ENCODE measurements at regions not wholly inside any gene's neighbourhood (a gene's known extent, or its start where the extent isn't known, plus 50 kb on each side); places are given as distances from the start of the nearest gene placed in this dataset.
A peak's percentile ranks its signal among the peaks of the same experiment; 100 is the strongest.

GRCh38 chr2:9137379-9138150 lies 69.0 kb upstream of the ASAP2 start:
- no peak for DNase-seq

GRCh38 chr2:9135822-9136558 lies 70.6 kb upstream of the ASAP2 start:
- DNase-seq: no peak

DNA sequence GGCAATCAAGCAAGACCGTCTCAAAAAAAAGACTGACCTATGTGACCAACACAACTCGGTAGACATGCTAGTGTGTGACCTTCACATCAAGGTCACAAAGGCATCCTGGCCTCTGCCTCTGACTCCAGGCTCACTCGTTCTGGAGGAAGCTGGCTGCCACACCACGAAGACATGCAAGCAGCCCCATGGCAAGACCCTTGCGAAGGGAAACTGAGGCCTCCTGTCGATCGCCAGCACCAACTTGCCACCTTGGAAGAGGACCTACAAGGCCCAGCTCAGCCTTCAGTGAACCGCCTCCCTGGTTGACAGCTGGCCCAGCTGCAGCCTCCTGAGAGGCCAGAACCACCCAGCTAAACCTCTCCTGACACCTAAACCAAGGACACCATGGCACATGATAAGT lies 79.3 kb upstream of the ASAP2 start:
- DNase-seq: no peak

DNA sequence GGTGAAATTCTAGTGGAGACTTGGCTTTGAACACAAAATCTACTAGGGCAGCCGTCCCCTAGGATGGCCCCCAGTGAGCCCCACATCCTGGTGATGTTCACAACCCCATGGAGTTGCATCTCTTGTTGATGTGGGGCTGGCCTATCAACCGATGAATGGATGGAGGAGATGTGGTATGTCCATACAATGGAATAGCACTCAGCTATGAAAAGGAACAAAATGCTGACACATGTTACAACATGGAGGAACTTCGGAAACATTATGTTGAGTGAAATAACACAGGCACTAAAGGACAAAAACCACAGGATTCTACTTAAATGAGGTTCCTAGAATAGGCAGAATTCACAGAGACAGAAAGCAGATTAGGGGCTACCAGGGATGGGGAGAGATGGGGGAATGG lies 80.1 kb upstream of the ASAP2 start:
- no peak for DNase-seq

- no peak for DNase-seq
Measured at GRCh38 chr2:9124231-9124741, 82.3 kb upstream of the ASAP2 start.

DNA sequence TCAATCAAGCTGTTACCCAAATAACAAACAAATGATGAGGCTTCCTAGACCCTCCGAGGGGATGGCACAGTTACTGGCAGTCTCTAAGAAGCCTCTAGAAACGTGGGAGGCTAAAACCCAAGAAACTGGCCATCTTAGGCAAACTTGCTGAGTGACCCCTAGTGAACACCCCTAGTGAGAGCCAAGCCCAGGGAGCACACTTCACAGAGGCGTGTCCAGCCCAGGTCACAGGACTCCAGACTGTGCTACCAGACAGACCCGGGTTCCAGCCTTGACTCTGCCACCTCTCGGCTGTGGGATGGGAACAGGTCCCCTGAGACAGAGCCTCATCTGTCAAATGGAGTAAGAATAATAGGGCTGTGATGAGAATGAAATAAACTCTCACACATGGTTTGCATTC lies 83.5 kb upstream of the ASAP2 start:
- no peak for DNase-seq

DNA sequence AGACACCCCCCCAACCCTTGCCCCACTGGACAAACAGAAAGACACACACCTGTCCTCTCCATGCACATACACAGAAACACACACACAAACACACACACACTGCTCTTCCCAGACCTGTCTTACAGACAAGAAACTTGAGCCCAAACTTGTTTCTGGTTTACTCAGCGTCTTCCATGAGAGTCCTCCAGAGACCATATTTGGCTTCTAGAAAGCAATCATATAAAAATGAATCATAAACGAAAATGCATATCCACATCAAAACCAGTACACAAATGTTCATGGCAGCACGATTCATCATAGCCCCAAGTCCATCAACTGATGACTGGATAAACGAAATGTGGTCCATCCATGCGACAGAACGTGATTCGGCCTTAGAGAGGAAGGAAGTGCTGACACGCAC lies 84.2 kb upstream of the ASAP2 start:
- no peak for DNase-seq

- no peak for DNase-seq
Measured at GRCh38 chr2:9118383-9118960, 88.1 kb upstream of the ASAP2 start.

GRCh38 chr2:9115229-9115628 lies 91.4 kb upstream of the ASAP2 start:
- DNase-seq: no peak

- DNase-seq: peak in 1 of 5 experiments; percentile 16
Measured at GRCh38 chr2:9114458-9114857, 92.2 kb upstream of the ASAP2 start.

GRCh38 chr2:9113916-9114315 lies 92.7 kb upstream of the ASAP2 start:
- no peak for DNase-seq

DNA sequence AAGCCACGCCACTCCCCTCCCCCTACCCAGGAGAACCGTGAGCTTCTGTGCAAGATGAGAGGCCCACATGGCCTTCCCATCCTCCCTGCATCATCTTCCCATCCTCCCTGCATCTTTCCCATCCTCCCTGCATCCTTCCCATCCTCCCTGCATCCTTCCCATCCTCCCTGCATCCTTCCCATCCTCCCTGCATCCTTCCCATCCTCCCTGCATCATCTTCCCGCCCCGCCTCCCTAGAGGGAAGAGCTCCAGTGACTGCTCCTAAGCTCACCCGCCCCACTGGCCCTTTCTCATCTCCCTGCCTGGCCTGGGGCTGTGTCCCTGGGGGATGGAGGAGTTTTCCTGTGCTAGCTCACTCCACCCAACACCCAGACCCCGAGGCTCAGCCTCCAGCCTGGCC lies 93.3 kb upstream of the ASAP2 start:
- DNase-seq: no peak

- DNase-seq: no peak
Measured at GRCh38 chr2:9112079-9112721, 94.4 kb upstream of the ASAP2 start.

DNA sequence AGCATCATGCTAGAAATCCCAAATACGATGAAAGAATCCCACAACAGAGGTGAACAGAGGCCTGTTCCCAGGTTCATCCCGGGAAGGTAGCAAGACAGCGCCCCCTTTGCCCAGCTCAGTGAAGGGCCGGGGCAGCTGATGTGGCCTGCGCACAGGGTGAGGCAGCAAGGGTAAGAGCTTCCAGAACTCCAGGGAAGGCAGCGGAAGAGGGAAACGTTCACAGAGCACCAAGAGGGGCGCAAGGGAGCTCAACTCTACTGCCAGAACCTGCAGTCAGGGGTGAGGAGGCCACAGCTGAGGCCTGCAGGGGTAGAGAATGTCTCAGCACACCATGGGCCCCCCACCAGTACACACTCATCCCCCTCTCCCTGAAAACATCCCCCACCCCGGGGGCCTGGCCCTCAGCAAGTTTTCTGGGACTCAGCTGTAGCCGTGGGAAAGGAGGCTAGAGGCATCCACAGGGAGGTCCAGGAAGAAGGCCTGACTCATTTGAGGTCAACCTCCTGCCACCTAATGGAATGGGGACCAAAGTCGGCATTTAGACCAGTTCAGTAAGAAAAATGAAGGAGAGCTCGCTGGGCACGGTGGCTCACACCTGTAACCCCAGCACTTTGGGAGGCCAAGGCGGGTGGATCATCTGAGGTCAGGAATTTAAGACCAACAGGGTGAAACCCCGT lies 95.6 kb upstream of the ASAP2 start:
- DNase-seq: no peak

- no peak for DNase-seq
Measured at GRCh38 chr2:9110346-9110884, 96.2 kb upstream of the ASAP2 start.

DNA sequence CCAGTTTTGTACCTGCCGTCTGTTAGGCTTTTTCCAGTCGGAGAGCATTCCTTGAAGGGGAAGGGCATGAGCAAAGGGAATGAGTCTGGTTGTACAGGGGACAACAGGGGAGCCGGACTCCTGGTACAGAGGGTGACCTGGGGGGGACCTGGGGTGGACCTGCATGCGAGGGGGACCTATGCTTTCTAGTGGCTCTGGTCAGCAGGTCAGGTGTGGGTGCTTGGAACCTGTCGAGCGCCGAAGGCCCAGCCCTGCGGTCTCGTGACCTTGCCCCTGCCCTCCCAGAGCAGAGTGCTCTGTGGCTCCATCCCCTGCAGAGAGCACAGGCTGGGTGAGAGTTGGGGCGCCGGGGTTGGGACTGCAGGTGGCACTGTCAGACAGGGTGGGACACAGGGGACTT lies 96.7 kb upstream of the ASAP2 start:
- DNase-seq: no peak

GRCh38 chr2:9108210-9108967 lies 98.2 kb upstream of the ASAP2 start:
- no peak for DNase-seq

GRCh38 chr2:9107168-9108025 lies 99.2 kb upstream of the ASAP2 start:
- no peak for DNase-seq

GRCh38 chr2:9106338-9107167 lies 100.1 kb upstream of the ASAP2 start:
- DNase-seq: no peak
